ENCODE measurements at regions not wholly inside any gene's neighbourhood (a gene's known extent, or its start where the extent isn't known, plus 50 kb on each side); places are given as distances from the start of the nearest gene placed in this dataset.

DNA sequence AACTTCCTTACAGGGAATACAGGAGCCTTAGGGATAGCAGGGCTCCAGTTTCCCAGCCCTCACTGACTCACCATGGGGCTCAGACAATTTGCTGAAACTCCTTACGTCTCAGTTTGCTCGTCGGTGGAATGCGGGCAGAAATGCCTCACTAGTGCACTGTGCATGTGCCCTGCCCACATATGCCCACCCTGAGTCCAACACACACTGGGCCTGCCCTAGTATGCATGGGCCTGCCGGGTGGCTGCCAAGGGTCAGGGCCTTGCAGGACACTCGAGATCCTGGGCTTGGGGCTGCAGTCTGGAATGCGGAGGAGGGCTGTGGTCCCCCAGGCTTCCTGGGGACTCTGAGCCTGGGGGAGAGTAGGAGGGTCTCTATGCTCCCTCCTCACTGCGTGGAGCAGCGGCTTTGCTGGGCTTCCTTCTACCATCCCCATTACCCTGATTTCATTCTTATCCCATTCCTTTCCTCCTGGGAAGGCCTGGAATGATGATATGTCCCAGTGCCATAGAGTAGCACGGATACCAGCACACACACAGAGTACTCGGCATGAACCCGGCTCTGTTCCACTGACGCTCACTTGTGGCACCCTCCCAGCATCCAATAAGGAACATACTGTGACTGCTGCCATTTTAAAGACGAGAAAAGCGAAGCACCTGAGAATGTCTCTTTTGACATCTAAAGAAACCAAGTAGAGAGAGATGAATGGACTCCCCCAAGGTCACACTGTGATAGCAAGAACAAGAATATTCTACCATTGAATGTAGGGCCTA lies 124.2 kb downstream of the ASB7 start:
- Histone ChIP-seq H3K9me3 (ENCODE audit: control insufficient read depth in 2 of 2, insufficient read depth in 1 of 2, low read length in 1 of 2) (peaks cover 0 to 2% of the 10 kb centered on the region in 2 donors), H3K27ac (ENCODE audit: low read depth in 1 of 2, low read length in 1 of 2) (no peak overlapping the region), H3K4me3 (ENCODE audit: low read length in 2 of 2) (no peak overlapping the region), H3K4me1 (ENCODE audit: control insufficient read depth in 2 of 2, insufficient read depth in 2 of 2, low read length in 2 of 2) (no peaks in the 10 kb centered on the region), H3K36me3 (ENCODE audit: control insufficient read depth in 2 of 2, insufficient read depth in 2 of 2, low read length in 1 of 2) (no peaks in the 10 kb centered on the region), H3K27me3 (ENCODE audit: control insufficient read depth in 2 of 2, insufficient read depth in 1 of 2, low read length in 1 of 2) (no peaks in the 10 kb centered on the region)
- no peak for DNase-seq (ENCODE audit: low read depth in 6 of 9, low spot score in 9 of 9)
- WGBS: 92% methylated on average over 15 of the region's 15 CpGs

GRCh38 chr15:100727291-100727851 lies 125.0 kb downstream of the ASB7 start:
- no peak for DNase-seq (ENCODE audit: low read depth in 6 of 9, low spot score in 9 of 9)
- H3K36me3 ChIP-seq (ENCODE audit: control insufficient read depth in 2 of 2, insufficient read depth in 2 of 2, low read length in 1 of 2): no peaks in the 10 kb centered on the region

GRCh38 chr15:100728371-100729201 lies 126.2 kb downstream of the ASB7 start:
- H3K27ac ChIP-seq (ENCODE audit: low read depth in 1 of 2, low read length in 1 of 2): no peak overlapping the region
- H3K9me3 ChIP-seq (ENCODE audit: control insufficient read depth in 2 of 2, insufficient read depth in 1 of 2, low read length in 1 of 2): peaks cover 0 to 2% of the 10 kb centered on the region in 2 donors
- H3K4me3 ChIP-seq (ENCODE audit: low read length in 2 of 2): no peak overlapping the region
- WGBS: 72% methylated on average over 17 of the region's 17 CpGs
- H3K36me3 ChIP-seq (ENCODE audit: control insufficient read depth in 2 of 2, insufficient read depth in 2 of 2, low read length in 1 of 2): no peaks in the 10 kb centered on the region
- no peaks in the 10 kb centered on the region for H3K4me1 ChIP-seq (ENCODE audit: control insufficient read depth in 2 of 2, insufficient read depth in 2 of 2, low read length in 2 of 2)
- DNase-seq (ENCODE audit: low read depth in 6 of 9, low spot score in 9 of 9): no peak
- H3K27me3 ChIP-seq (ENCODE audit: control insufficient read depth in 2 of 2, insufficient read depth in 1 of 2, low read length in 1 of 2): no peaks in the 10 kb centered on the region

More at GRCh38 chr15:100727291-100727851, 125.0 kb downstream of the ASB7 start:
- peaks cover 0 to 2% of the 10 kb centered on the region in 2 donors for H3K9me3 ChIP-seq (ENCODE audit: control insufficient read depth in 2 of 2, insufficient read depth in 1 of 2, low read length in 1 of 2)
- H3K4me1 ChIP-seq (ENCODE audit: control insufficient read depth in 2 of 2, insufficient read depth in 2 of 2, low read length in 2 of 2): no peaks in the 10 kb centered on the region
- H3K27ac ChIP-seq (ENCODE audit: low read depth in 1 of 2, low read length in 1 of 2): no peak overlapping the region
- H3K4me3 ChIP-seq (ENCODE audit: low read length in 2 of 2): no peak overlapping the region
- 91% methylated on average over 21 of the region's 21 CpGs for WGBS
- no peaks in the 10 kb centered on the region for H3K27me3 ChIP-seq (ENCODE audit: control insufficient read depth in 2 of 2, insufficient read depth in 1 of 2, low read length in 1 of 2)

GRCh38 chr15:100729461-100729860 lies 127.1 kb downstream of the ASB7 start:
- Histone ChIP-seq H3K4me1 (ENCODE audit: control insufficient read depth in 2 of 2, insufficient read depth in 2 of 2, low read length in 2 of 2) (no peaks in the 10 kb centered on the region), H3K9me3 (ENCODE audit: control insufficient read depth in 2 of 2, insufficient read depth in 1 of 2, low read length in 1 of 2) (peaks cover 0 to 2% of the 10 kb centered on the region in 2 donors), H3K27ac (ENCODE audit: low read depth in 1 of 2, low read length in 1 of 2) (no peak overlapping the region), H3K27me3 (ENCODE audit: control insufficient read depth in 2 of 2, insufficient read depth in 1 of 2, low read length in 1 of 2) (no peaks in the 10 kb centered on the region), H3K4me3 (ENCODE audit: low read length in 2 of 2) (no peak overlapping the region), H3K36me3 (ENCODE audit: control insufficient read depth in 2 of 2, insufficient read depth in 2 of 2, low read length in 1 of 2) (no peaks in the 10 kb centered on the region)
- no peak for DNase-seq (ENCODE audit: low read depth in 6 of 9, low spot score in 9 of 9)
- WGBS: 91% methylated on average over 6 of the region's 6 CpGs

- WGBS: 94% methylated on average over 7 of the region's 7 CpGs
- no peak overlapping the region for H3K27ac ChIP-seq (ENCODE audit: low read depth in 1 of 2, low read length in 1 of 2)
These were observed 127.7 kb downstream of the ASB7 start for GRCh38 chr15:100730129-100730528.

DNA sequence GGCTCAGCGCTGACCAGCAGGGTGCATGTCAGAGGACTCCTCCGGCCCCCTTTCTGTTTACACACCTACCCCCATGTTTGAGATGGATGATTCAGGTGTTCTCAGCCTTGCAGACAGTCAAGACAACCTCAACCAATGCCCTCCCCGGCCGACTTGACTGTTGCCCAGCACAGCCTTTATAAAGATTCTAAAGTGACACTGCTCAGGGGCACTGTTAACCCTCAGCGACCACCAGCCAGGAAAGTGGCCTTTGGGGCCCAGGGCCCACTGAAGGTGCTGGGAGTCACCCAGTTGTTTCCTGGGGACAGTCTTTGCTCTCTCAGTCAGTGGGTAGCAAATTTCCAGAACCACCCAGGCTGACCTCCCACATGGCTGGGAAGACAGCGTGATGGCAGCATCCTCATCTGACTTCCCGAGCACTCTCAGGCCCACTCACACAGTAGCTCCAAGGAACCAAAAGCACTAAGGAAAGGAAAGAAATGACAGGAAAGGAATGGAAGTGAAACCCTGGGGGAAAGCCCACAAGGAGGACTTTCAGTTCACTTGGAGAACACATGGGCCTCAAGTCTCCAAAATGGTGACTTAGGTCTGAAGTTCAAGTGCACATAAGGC lies 128.4 kb downstream of the ASB7 start:
- H3K27ac ChIP-seq (ENCODE audit: low read depth in 1 of 2, low read length in 1 of 2): no peak overlapping the region
- H3K4me1 ChIP-seq (ENCODE audit: control insufficient read depth in 2 of 2, insufficient read depth in 2 of 2, low read length in 2 of 2): no peaks in the 10 kb centered on the region
- no peaks in the 10 kb centered on the region for H3K36me3 ChIP-seq (ENCODE audit: control insufficient read depth in 2 of 2, insufficient read depth in 2 of 2, low read length in 1 of 2)
- no peak for DNase-seq (ENCODE audit: low read depth in 6 of 9, low spot score in 9 of 9)
- peaks cover 0 to 2% of the 10 kb centered on the region in 2 donors for H3K9me3 ChIP-seq (ENCODE audit: control insufficient read depth in 2 of 2, insufficient read depth in 1 of 2, low read length in 1 of 2)
- no peak overlapping the region for H3K4me3 ChIP-seq (ENCODE audit: low read length in 2 of 2)
- WGBS: 94% methylated on average over 7 of the region's 7 CpGs
- H3K27me3 ChIP-seq (ENCODE audit: control insufficient read depth in 2 of 2, insufficient read depth in 1 of 2, low read length in 1 of 2): peaks cover 0 to 2% of the 10 kb centered on the region in 2 donors

More at GRCh38 chr15:100730129-100730528, 127.7 kb downstream of the ASB7 start:
- Histone ChIP-seq H3K4me1 (ENCODE audit: control insufficient read depth in 2 of 2, insufficient read depth in 2 of 2, low read length in 2 of 2) (no peaks in the 10 kb centered on the region), H3K9me3 (ENCODE audit: control insufficient read depth in 2 of 2, insufficient read depth in 1 of 2, low read length in 1 of 2) (peaks cover 0 to 2% of the 10 kb centered on the region in 2 donors), H3K36me3 (ENCODE audit: control insufficient read depth in 2 of 2, insufficient read depth in 2 of 2, low read length in 1 of 2) (no peaks in the 10 kb centered on the region), H3K27me3 (ENCODE audit: control insufficient read depth in 2 of 2, insufficient read depth in 1 of 2, low read length in 1 of 2) (peaks cover 0 to 2% of the 10 kb centered on the region in 2 donors), H3K4me3 (ENCODE audit: low read length in 2 of 2) (no peak overlapping the region)
- no peak for DNase-seq (ENCODE audit: low read depth in 6 of 9, low spot score in 9 of 9)

DNA sequence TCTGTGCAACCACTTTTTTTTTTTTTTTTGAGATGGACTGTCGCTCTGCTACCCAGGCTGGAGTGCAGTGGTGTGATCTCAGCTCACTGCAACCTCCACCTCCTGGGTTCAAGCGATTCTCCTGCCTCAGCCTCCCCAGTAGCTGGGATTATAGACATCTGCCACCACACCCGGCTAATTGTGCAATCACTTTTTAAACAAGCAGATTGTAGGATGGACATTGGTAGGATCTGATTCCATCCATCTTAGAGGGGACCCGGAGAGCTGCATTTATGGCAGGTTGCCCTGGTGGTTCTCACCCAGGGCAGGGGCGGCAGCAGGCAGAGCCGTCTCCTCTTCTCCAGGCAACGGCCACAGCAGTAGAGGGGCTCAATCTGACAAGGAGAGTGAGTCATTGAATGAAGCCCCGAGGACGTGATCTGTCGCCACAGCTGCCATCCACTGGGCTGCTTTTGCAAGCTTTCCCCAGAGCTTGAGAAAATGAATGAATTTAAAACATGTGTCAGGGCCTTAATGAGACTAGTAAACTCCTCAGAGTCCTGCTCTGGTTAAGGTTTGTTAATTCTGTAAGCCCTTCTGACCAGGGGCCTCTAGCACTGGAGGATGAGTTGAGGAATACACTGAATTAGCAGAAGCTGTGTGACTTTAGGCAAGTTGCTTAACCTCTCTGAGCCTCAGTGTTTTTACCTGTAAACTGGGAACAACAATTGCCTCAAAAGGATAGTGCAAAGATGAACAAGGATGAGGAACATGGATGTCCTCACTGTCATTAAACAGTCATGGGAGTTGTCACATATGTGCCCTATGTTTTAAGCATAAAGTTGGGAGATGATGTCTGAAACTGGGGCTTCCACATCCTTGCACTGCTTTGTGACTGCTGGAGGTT lies 129.1 kb downstream of the ASB7 start:
- Histone ChIP-seq H3K27me3 (ENCODE audit: control insufficient read depth in 2 of 2, insufficient read depth in 1 of 2, low read length in 1 of 2) (peaks cover 0 to 2% of the 10 kb centered on the region in 2 donors), H3K9me3 (ENCODE audit: control insufficient read depth in 2 of 2, insufficient read depth in 1 of 2, low read length in 1 of 2) (no peaks in the 10 kb centered on the region), H3K27ac (ENCODE audit: low read depth in 1 of 2, low read length in 1 of 2) (no peak overlapping the region), H3K36me3 (ENCODE audit: control insufficient read depth in 2 of 2, insufficient read depth in 2 of 2, low read length in 1 of 2) (no peaks in the 10 kb centered on the region), H3K4me3 (ENCODE audit: low read length in 2 of 2) (no peak overlapping the region), H3K4me1 (ENCODE audit: control insufficient read depth in 2 of 2, insufficient read depth in 2 of 2, low read length in 2 of 2) (no peaks in the 10 kb centered on the region)
- DNase-seq (ENCODE audit: low read depth in 6 of 9, low spot score in 9 of 9): no peak
- 93% methylated on average over 10 of the region's 10 CpGs for WGBS

- DNase-seq (ENCODE audit: low read depth in 6 of 9, low spot score in 9 of 9): no peak
- Histone ChIP-seq H3K9me3 (ENCODE audit: control insufficient read depth in 2 of 2, insufficient read depth in 1 of 2, low read length in 1 of 2) (no peaks in the 10 kb centered on the region), H3K4me1 (ENCODE audit: control insufficient read depth in 2 of 2, insufficient read depth in 2 of 2, low read length in 2 of 2) (no peaks in the 10 kb centered on the region), H3K36me3 (ENCODE audit: control insufficient read depth in 2 of 2, insufficient read depth in 2 of 2, low read length in 1 of 2) (no peaks in the 10 kb centered on the region), H3K4me3 (ENCODE audit: low read length in 2 of 2) (no peak overlapping the region), H3K27ac (ENCODE audit: low read depth in 1 of 2, low read length in 1 of 2) (no peak overlapping the region), H3K27me3 (ENCODE audit: control insufficient read depth in 2 of 2, insufficient read depth in 1 of 2, low read length in 1 of 2) (peaks cover 0 to 2% of the 10 kb centered on the region in 2 donors)
- 82% methylated on average over 7 of the region's 7 CpGs for WGBS
These were observed 130.0 kb downstream of the ASB7 start for GRCh38 chr15:100732211-100733055.

Data from thymus (tissue), 11 donors.